Neural progenitor cell (in vitro differentiated cells): ENCODE measurements at regions not wholly inside any gene's neighbourhood (a gene's known extent, or its start where the extent isn't known, plus 50 kb on each side); places are given as distances from the start of the nearest gene placed in this dataset.
"Not testable (repeated sequence)": the region's sequence is repeated elsewhere in the genome, so short reads cannot be mapped to it uniquely, and the experiment has no call there.

Experiments used
- DNase-seq: peaks from one replicate; pipeline ENCODE4 v3.0.0-alpha.2; 2016; ENCODE audit warnings: low spot score
- H2AFZ ChIP-seq: fragments of 200-600 bp; sonication (generic); replicated peaks from 2 replicates; pipeline ENCODE4 v1.6.1; 2016; ENCODE audit warnings: antibody characterized with exemption
- H3F3A ChIP-seq: fragments of 200-600 bp; sonication (generic); 2 replicates; pipeline ENCODE4 v1.6.1; 2016; ENCODE audit warnings: antibody characterized with exemption, low read depth
- H3K27ac ChIP-seq: fragments of 200-600 bp; sonication (generic); 2 replicates; pipeline ENCODE4 v1.5.1; 2016; ENCODE audit warnings: mild to moderate bottlenecking
- H3K27me3 ChIP-seq: fragments of 200-600 bp; sonication (generic); 2 replicates; pipeline ENCODE4 v1.6.1; 2016; ENCODE audit warnings: mild to moderate bottlenecking, moderate library complexity
- H3K36me3 ChIP-seq: fragments of 200-600 bp; sonication (generic); 2 replicates; pipeline ENCODE4 v1.5.1; 2016
- H3K4me1 ChIP-seq: fragments of 200-600 bp; sonication (generic); 2 replicates; pipeline ENCODE4 v1.6.1; 2016; ENCODE audit warnings: mixed run types
- H3K4me2 ChIP-seq: fragments of 200-600 bp; sonication (generic); 2 replicates; pipeline ENCODE4 v1.6.1; 2016
- H3K4me3 ChIP-seq: fragments of 200-600 bp; sonication (generic); 2 replicates; pipeline ENCODE4 v1.5.1; 2016
- H3K79me2 ChIP-seq: fragments of 200-600 bp; sonication (generic); 2 replicates; pipeline ENCODE4 v1.6.1; 2016; ENCODE audit warnings: low read depth
- H3K9ac ChIP-seq: fragments of 200-600 bp; sonication (generic); 2 replicates; pipeline ENCODE4 v1.6.1; 2016
- H3K9me3 ChIP-seq: fragments of 200-600 bp; sonication (generic); 2 replicates; pipeline ENCODE4 v1.5.1; 2016; ENCODE audit warnings: low read depth
- H4K20me1 ChIP-seq: fragments of 200-600 bp; sonication (generic); 2 replicates; pipeline ENCODE4 v1.6.1; 2016; ENCODE audit warnings: low read depth
- H3K27ac Mint-ChIP-seq: 3 replicates; pipeline ENCODE4 v1.8.0; 2021; ENCODE audit warnings: mixed read lengths
- H3K27me3 Mint-ChIP-seq: 2 replicates; pipeline ENCODE4 v1.8.0; 2022; ENCODE audit warnings: low read depth, mild to moderate bottlenecking, inconsistent platforms, moderate library complexity, mixed read lengths; ENCODE audit not compliant: insufficient read depth
- H3K36me3 Mint-ChIP-seq: 3 replicates; pipeline ENCODE4 v1.8.0; 2021; ENCODE audit warnings: mixed read lengths
- H3K4me1 Mint-ChIP-seq: 3 replicates; pipeline ENCODE4 v1.8.0; 2021; ENCODE audit warnings: mixed read lengths
- H3K4me3 Mint-ChIP-seq: 3 replicates; pipeline ENCODE4 v1.8.0; 2021; ENCODE audit warnings: mild to moderate bottlenecking, moderate library complexity, mixed read lengths
- H3K9me3 Mint-ChIP-seq: 3 replicates; pipeline ENCODE4 v1.8.0; 2020; ENCODE audit warnings: mixed read lengths
- CTCF ChIP-seq: fragments of 200-600 bp; sonication (generic); IDR thresholded peaks from 2 replicates; pipeline ENCODE4 v1.5.1; 2017; ENCODE audit warnings: antibody characterized with exemption, mild to moderate bottlenecking
- EZH2 ChIP-seq: fragments of 200-600 bp; sonication (generic); IDR thresholded peaks from 2 replicates; pipeline ENCODE4 v1.6.1; 2017; ENCODE audit warnings: antibody characterized with exemption, mild to moderate bottlenecking, moderate library complexity
- EZH2phosphoT487 ChIP-seq: fragments of 200-600 bp; sonication (generic); IDR thresholded peaks from 2 replicates; pipeline ENCODE4 v1.6.1; 2017; ENCODE audit warnings: antibody characterized with exemption

- H3K4me3 Mint-ChIP-seq = no peak overlapping the region
Measured at GRCh38 chr20:52062452-52063209, 128.9 kb downstream of the ZFP64 start.

DNA sequence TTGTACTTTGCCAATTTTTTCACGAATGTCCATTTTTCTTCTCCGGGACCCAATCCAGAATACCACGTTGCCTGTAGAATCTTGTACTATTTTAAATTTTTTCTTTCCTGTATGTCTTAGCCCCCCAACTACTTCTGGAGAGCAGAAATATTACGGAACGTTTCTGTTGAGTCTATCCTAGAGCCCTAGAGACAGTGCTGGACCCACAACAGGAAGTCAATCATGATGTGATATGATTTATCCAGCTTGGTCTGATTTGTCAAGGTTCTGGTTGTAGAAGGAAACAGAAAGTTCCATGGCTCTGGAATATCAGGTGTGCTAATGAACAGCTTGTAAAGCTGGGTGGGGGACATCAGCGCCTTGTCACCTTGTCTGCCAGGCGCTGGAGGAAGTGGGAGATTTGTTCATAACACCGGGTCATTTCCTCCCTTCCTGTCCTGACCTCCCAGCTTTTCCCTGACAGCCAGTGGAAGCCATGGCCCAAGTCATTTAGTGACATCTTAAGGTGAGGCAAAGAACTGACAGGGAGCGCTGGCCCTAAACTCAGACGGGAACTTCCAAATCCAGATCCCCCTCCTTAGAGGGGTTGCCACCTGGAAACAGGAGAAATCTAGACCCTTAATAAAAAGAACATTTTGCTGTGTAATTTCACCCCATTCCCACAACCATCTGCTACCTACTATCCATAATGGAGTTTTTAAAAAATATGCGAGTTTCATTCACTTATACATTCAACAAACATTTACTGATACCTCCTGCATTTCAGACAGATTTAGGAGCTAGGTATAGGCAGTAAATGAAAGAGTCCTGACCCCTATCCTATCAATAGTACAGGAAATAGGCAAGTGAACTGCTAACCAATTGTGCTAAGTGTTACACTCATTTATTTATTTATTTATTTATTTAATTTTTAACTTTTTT lies 130.5 kb downstream of the ZFP64 start:
- H3K27ac ChIP-seq = no peak overlapping the region
- H3K4me2 ChIP-seq = no peak overlapping the region
- H4K20me1 ChIP-seq = no peaks in the 10 kb centered on the region
- H3K4me1 Mint-ChIP-seq = peaks cover 3% of the 10 kb centered on the region
- H3K4me3 Mint-ChIP-seq = no peak overlapping the region
- peaks cover 15% of the 10 kb centered on the region for H3K9me3 Mint-ChIP-seq
- H3K79me2 ChIP-seq = no peaks in the 10 kb centered on the region
- H3K36me3 Mint-ChIP-seq = peaks cover 2% of the 10 kb centered on the region
- peak; percentile 81 for DNase-seq
- no peak overlapping the region for H3K9ac ChIP-seq
- no peaks in the 10 kb centered on the region for H3K36me3 ChIP-seq
- H3K27ac Mint-ChIP-seq = no peak overlapping the region
- no peaks in the 10 kb centered on the region for H3K4me1 ChIP-seq
- H3F3A ChIP-seq = peaks cover 8% of the 10 kb centered on the region
- H2AFZ ChIP-seq = no peak overlapping the region
- no peak overlapping the region for H3K4me3 ChIP-seq
- peaks cover 9% of the 10 kb centered on the region for H3K9me3 ChIP-seq
- no peaks in the 10 kb centered on the region for H3K27me3 Mint-ChIP-seq
- TF ChIP-seq EZH2 = no peak
- TF ChIP-seq CTCF = peak; percentile 72
- no peak for TF ChIP-seq EZH2phosphoT487
- H3K27me3 ChIP-seq = no peaks in the 10 kb centered on the region

More at GRCh38 chr20:52062452-52063209, 128.9 kb downstream of the ZFP64 start:
- Histone ChIP-seq H3K27ac (no peak overlapping the region), H3K9ac (no peak overlapping the region), H2AFZ (no peak overlapping the region), H3F3A (peaks cover 8% of the 10 kb centered on the region), H4K20me1 (no peaks in the 10 kb centered on the region), H3K4me1 (no peaks in the 10 kb centered on the region), H3K27me3 (no peaks in the 10 kb centered on the region), H3K79me2 (no peaks in the 10 kb centered on the region), H3K4me2 (no peak overlapping the region), H3K9me3 (no peaks in the 10 kb centered on the region), H3K36me3 (no peaks in the 10 kb centered on the region), H3K4me3 (no peak overlapping the region)
- peaks cover 4% of the 10 kb centered on the region for H3K9me3 Mint-ChIP-seq
- no peak overlapping the region for H3K27ac Mint-ChIP-seq
- H3K27me3 Mint-ChIP-seq = no peaks in the 10 kb centered on the region
- DNase-seq = no peak
- H3K36me3 Mint-ChIP-seq = no peaks in the 10 kb centered on the region
- peaks cover 3% of the 10 kb centered on the region for H3K4me1 Mint-ChIP-seq
- TF ChIP-seq CTCF (no peak), EZH2 (no peak), EZH2phosphoT487 (no peak)

GRCh38 chr20:52057133-52057532 lies 134.4 kb downstream of the ZFP64 start:
- H3K27ac Mint-ChIP-seq = not testable (repeated sequence)

More at GRCh38 chr20:52057133-52057532, 134.4 kb downstream of the ZFP64 start:
- not testable (repeated sequence) for H3K36me3 ChIP-seq, H3K9ac ChIP-seq, H4K20me1 ChIP-seq, H2AFZ ChIP-seq, H3K27me3 Mint-ChIP-seq, H3K4me3 ChIP-seq, H3K4me1 ChIP-seq, H3F3A ChIP-seq, H3K36me3 Mint-ChIP-seq, H3K79me2 ChIP-seq, H3K9me3 ChIP-seq, H3K4me1 Mint-ChIP-seq, H3K27ac ChIP-seq, H3K27me3 ChIP-seq, DNase-seq, H3K4me2 ChIP-seq, H3K4me3 Mint-ChIP-seq
- peaks cover 17% of the 10 kb centered on the region for H3K9me3 Mint-ChIP-seq
